Fibroblast of lung (primary cell): ENCODE measurements at regions not wholly inside any gene's neighbourhood (a gene's known extent, or its start where the extent isn't known, plus 50 kb on each side); places are given as distances from the start of the nearest gene placed in this dataset.

ENCODE experiments used
- EZH2 ChIP-seq: IDR thresholded peaks from 2 replicates; pipeline ENCODE4 v1.5.1; 2012; ENCODE audit warnings: low read length, control low read depth, mild to moderate bottlenecking; ENCODE audit errors: missing control alignments
- TF ChIP-seq, protein P1 (sequence below), 2 donors: IDR thresholded peaks in 1 of 2; conservative IDR thresholded peaks in 1 of 2; 1 replicate in 1 of 2; 2 replicates in 1 of 2; pipeline ENCODE4 v1.5.1; 2011 to 2012; ENCODE audit warnings: low read length in 2 of 2, control low read depth in 1 of 2, inconsistent platforms in 1 of 2, low read depth in 1 of 2, mild to moderate bottlenecking in 1 of 2

DNA sequence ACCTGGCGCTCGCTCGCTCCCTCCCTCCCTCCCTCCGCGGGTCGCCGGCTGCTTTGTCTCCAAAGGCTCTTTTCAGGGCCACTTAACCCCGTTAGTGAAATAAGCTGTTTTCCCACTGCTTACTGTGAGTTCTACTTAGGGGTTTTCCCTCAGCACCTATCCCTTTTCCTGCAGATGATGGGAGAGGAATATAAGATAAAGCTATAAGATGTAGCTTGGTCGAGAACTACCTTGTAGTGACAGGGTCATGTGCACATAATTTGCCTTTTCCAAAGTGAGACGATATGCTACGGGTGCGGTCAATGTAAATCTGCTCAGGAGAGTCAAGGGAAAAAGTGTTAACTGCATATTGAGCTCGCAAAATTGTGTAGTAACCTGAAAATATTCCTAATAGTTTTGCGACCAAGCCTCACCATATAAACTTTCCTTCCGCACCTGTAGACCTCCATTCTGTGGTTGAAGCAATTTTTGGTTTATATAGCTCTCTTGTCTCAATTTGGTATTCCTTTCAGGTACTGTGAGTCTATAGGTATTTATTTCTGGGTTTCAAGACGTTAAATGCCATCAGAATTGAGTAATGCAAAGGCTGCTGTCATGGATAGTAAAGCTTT is 55.8 kb upstream of the BOLA1 start:
- no peak for TF ChIP-seq EZH2
- TF ChIP-seq, protein P1, sequence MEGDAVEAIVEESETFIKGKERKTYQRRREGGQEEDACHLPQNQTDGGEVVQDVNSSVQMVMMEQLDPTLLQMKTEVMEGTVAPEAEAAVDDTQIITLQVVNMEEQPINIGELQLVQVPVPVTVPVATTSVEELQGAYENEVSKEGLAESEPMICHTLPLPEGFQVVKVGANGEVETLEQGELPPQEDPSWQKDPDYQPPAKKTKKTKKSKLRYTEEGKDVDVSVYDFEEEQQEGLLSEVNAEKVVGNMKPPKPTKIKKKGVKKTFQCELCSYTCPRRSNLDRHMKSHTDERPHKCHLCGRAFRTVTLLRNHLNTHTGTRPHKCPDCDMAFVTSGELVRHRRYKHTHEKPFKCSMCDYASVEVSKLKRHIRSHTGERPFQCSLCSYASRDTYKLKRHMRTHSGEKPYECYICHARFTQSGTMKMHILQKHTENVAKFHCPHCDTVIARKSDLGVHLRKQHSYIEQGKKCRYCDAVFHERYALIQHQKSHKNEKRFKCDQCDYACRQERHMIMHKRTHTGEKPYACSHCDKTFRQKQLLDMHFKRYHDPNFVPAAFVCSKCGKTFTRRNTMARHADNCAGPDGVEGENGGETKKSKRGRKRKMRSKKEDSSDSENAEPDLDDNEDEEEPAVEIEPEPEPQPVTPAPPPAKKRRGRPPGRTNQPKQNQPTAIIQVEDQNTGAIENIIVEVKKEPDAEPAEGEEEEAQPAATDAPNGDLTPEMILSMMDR (conservative IDR thresholded peaks at IDR 0.05 in 1 of 2, IDR thresholded peaks at IDR 0.05 in 1 of 2; ENCODE audit: low read depth in 1 of 2, low read length in 2 of 2): no peak
